IPS-NIHi11 (cell line): ENCODE measurements at regions not wholly inside any gene's neighbourhood (a gene's known extent, or its start where the extent isn't known, plus 50 kb on each side); places are given as distances from the start of the nearest gene placed in this dataset.
"Not testable (repeated sequence)": the region's sequence is repeated elsewhere in the genome, so short reads cannot be mapped to it uniquely, and the experiment has no call there.

ENCODE experiments used
- DNase-seq: peaks from one replicate; pipeline ENCODE4 v3.0.0; 2012; ENCODE audit warnings: mixed read lengths, low spot score

- DNase-seq: no peak
Measured at GRCh38 chr11:101741479-101742175, 157.8 kb upstream of the TRPC6 start.

- DNase-seq: no peak
Measured at GRCh38 chr11:101741061-101741460, 157.3 kb upstream of the TRPC6 start.

- no peak for DNase-seq
Measured at GRCh38 chr11:101738452-101738851, 154.6 kb upstream of the TRPC6 start.

- no peak for DNase-seq
Measured at GRCh38 chr11:101729406-101730078, 145.7 kb upstream of the TRPC6 start.

- DNase-seq: no peak
Measured at GRCh38 chr11:101727451-101727850, 143.6 kb upstream of the TRPC6 start.

- no peak for DNase-seq
Measured at GRCh38 chr11:101726988-101727387, 143.2 kb upstream of the TRPC6 start.

- DNase-seq: no peak
Measured at GRCh38 chr11:101723371-101723770, 139.6 kb upstream of the TRPC6 start.

- no peak for DNase-seq
Measured at GRCh38 chr11:101721270-101721669, 137.5 kb upstream of the TRPC6 start.

GRCh38 chr11:101718402-101718801 lies 134.6 kb upstream of the TRPC6 start:
- no peak for DNase-seq

- no peak for DNase-seq
Measured at GRCh38 chr11:101717619-101718018, 133.8 kb upstream of the TRPC6 start.

GRCh38 chr11:101715281-101715680 lies 131.5 kb upstream of the TRPC6 start:
- DNase-seq: no peak

GRCh38 chr11:101707477-101707876 lies 123.7 kb upstream of the TRPC6 start:
- DNase-seq: no peak

GRCh38 chr11:101706541-101706940 lies 122.7 kb upstream of the TRPC6 start:
- no peak for DNase-seq

GRCh38 chr11:101705972-101706371 lies 122.2 kb upstream of the TRPC6 start:
- DNase-seq: no peak

GRCh38 chr11:101694869-101695268 lies 111.1 kb upstream of the TRPC6 start:
- not testable (repeated sequence) for DNase-seq

- DNase-seq: no peak
Measured at GRCh38 chr11:101692980-101693379, 109.2 kb upstream of the TRPC6 start.

- DNase-seq: no peak
Measured at GRCh38 chr11:101686514-101686913, 102.7 kb upstream of the TRPC6 start.

GRCh38 chr11:101668236-101668635 lies 84.4 kb upstream of the TRPC6 start:
- no peak for DNase-seq

- no peak for DNase-seq
Measured at GRCh38 chr11:101666916-101667315, 83.1 kb upstream of the TRPC6 start.

GRCh38 chr11:101661559-101661958 lies 77.8 kb upstream of the TRPC6 start:
- no peak for DNase-seq
